Activated naive CD8-positive, alpha-beta T cell treated with anti-CD3 and anti-CD28 coated beads, Interleukin-2, amount 10 ng/mL, durations not matched to agents 7 days and 5 days (primary cell): ENCODE measurements at regions not wholly inside any gene's neighbourhood (a gene's known extent, or its start where the extent isn't known, plus 50 kb on each side); places are given as distances from the start of the nearest gene placed in this dataset.

Source experiments
- ATAC-seq: fragments of 150-1000 bp; cut with Tn5 transposase; one replicate; pipeline ENCODE4 v1.10.0; 2021; ENCODE audit warnings: low read depth, moderate library complexity
- POLR2A ChIA-PET: fragments of 350-600 bp; sonication (Branson Sonifier 250); formaldehyde crosslinking; loops from one replicate; lab custom pipeline; 2021; ENCODE audit warnings: antibody characterized with exemption; lab: Charles Lee
- DNase-seq: peaks from one replicate; pipeline ENCODE4 v3.0.0; 2021
- H3K27ac Mint-ChIP-seq: one replicate; pipeline ENCODE4 v1.8.0; 2022; ENCODE audit warnings: mild to moderate bottlenecking, mixed read lengths
- H3K27me3 Mint-ChIP-seq: one replicate; pipeline ENCODE4 v1.8.0; 2022; ENCODE audit warnings: mild to moderate bottlenecking, moderate library complexity, mixed read lengths
- H3K36me3 Mint-ChIP-seq: one replicate; pipeline ENCODE4 v1.8.0; 2021; ENCODE audit warnings: mild to moderate bottlenecking, mixed read lengths
- H3K4me1 Mint-ChIP-seq: one replicate; pipeline ENCODE4 v1.8.0; 2021; ENCODE audit warnings: mixed read lengths
- H3K4me3 Mint-ChIP-seq: one replicate; pipeline ENCODE4 v1.8.0; 2022; ENCODE audit warnings: mild to moderate bottlenecking, moderate library complexity, mixed read lengths
- H3K9me3 Mint-ChIP-seq: one replicate; pipeline ENCODE4 v1.8.0; 2021; ENCODE audit warnings: mixed read lengths

- H3K36me3 Mint-ChIP-seq = no peaks in the 10 kb centered on the region
- ATAC-seq (no peak), DNase-seq (no peak)
- H3K4me3 Mint-ChIP-seq = no peak overlapping the region
- no peaks in the 10 kb centered on the region for H3K4me1 Mint-ChIP-seq
- POLR2A ChIA-PET = no interaction called here
- H3K9me3 Mint-ChIP-seq = no peaks in the 10 kb centered on the region
- H3K27ac Mint-ChIP-seq = no peak overlapping the region
- no peaks in the 10 kb centered on the region for H3K27me3 Mint-ChIP-seq
Measured at GRCh38 chr12:58819985-58820384, 100.3 kb downstream of the LRIG3 start.
